Right cardiac atrium (tissue), 5 donors: ENCODE measurements at regions not wholly inside any gene's neighbourhood (a gene's known extent, or its start where the extent isn't known, plus 50 kb on each side); places are given as distances from the start of the nearest gene placed in this dataset.

Experiments used
- ATAC-seq, 2 donors: fragments of 200-7000 bp; cut with Tn5 transposase; one replicate each; pipeline versions ENCODE4 v1.8.0 to v1.9.1; 2020; ENCODE audit warnings: moderate library complexity in 2 of 2, mild to moderate bottlenecking in 1 of 2
- DNase-seq, 3 donors: peaks; one replicate each; pipeline ENCODE4 v3.0.0-alpha.2; 2020
- H3K27ac ChIP-seq: one replicate; pipeline ENCODE4 v1.5.1; 2013; ENCODE audit warnings: mild to moderate bottlenecking, low read length, control low read depth, moderate library complexity
- H3K27me3 ChIP-seq: one replicate; pipeline ENCODE4 v1.6.1; 2013; ENCODE audit not compliant: control insufficient read depth, insufficient read depth
- H3K4me1 ChIP-seq: one replicate; pipeline ENCODE4 v1.6.1; 2013; ENCODE audit warnings: low read length; ENCODE audit not compliant: control insufficient read depth, insufficient read depth
- H3K4me3 ChIP-seq: one replicate; pipeline ENCODE4 v1.5.1; 2013; ENCODE audit warnings: low read length, control low read depth
- H3K9me3 ChIP-seq: one replicate; pipeline ENCODE4 v1.6.1; 2013; ENCODE audit warnings: low read length; ENCODE audit not compliant: control insufficient read depth
- WGBS: extraction: QIAGEN DNeasy Blood & Tissue Kit; methylation state at CpG from one replicate; pipeline ENCODE4 v1.1.7; 2013; 5-methylcytosine and 5-hydroxymethylcytosine counted together
- intact Hi-C, 4 donors: fragments of 100-400 bp; cut with DNase I; formaldehyde crosslinking; loops; one replicate each; pipeline versions ENCODE4 v1.11.0 to v1.14.0; 2022 to 2023
- donor health status: healthy with polysubstance abuse.
- donor health status: DM: no; HTN: yes; CAD: no.
- donor health status: DM: no; HTN: no; CAD: no.
- donor health status: DM: no; HTN: yes; CAD: no; lungs with severe emphysema.
- donor health status: DM: yes; HTN: yes; CAD: no.

DNA sequence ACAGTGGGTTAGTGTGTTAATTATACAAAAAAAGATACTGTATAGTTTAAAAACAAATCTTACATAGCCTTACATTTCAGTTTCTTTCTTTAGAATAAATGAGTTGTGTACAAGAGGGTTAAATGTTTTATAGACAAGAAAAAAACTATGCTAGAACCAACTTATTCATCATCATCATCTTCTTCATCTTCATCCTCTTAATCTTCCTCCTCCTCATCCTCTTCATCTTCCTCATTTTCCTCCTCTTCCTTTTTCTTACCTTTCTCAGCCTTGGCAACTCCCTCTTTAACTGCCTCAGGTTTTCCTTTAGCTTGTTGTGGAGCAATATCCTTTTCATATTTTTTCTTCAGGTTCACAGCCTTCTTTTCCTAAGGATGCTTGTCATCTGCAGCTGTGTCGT lies 53.7 kb downstream of the RPS12 start:
- WGBS, result 85% methylated on average over 1 of the region's 1 CpG
- Histone ChIP-seq H3K27ac (no peak overlapping the region), H3K27me3 (no peaks in the 10 kb centered on the region), H3K4me1 (no peaks in the 10 kb centered on the region), H3K9me3 (no peaks in the 10 kb centered on the region), H3K4me3 (no peak overlapping the region)
- no peak for DNase-seq
- no peak for ATAC-seq
- intact Hi-C loops, result no loop called here

DNA sequence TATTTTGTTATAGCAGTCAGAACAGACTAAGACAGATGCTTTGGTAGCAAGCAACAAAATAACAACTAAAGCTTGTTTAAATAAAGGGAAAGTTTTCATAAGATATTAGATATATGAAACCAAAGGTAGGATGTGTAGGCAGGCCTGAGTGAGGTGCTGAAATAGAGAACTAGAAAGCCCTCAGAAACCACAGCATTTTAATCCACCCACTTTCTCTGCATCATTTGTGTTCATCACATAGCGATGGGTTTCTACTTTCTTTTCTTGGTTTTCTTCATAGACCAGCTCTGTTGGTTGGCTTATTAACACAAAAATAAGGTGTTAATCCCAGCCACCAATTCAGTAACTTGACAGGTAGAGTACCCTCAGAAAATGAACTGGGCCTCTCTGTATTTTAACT lies 58.6 kb downstream of the RPS12 start:
- Histone ChIP-seq H3K27me3 (no peaks in the 10 kb centered on the region), H3K4me1 (no peaks in the 10 kb centered on the region), H3K27ac (no peak overlapping the region), H3K9me3 (no peaks in the 10 kb centered on the region), H3K4me3 (no peak overlapping the region)
- ATAC-seq, result no peak
- 96% methylated on average over 1 of the region's 1 CpG for WGBS
- no peak for DNase-seq
- intact Hi-C loops, result no loop called here

DNA sequence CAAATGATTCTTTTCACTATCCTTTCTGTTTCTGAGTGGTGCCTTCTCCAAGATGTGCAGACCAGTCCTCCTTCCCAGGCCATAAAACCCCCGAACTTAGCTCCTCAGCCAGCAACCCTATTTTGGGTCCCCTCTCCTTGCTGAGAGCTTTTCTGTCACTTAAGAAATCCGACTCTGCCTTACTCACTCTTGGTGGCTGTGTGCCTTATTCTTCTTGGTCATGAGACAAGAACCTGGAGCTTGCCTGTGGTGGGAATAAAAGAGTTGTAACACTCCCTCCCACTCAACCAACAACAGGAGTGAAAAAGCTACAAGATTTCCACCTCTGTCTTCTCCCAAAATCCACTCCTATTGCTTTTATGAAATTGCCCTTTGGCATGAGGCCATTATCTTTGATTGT lies 62.6 kb downstream of the RPS12 start:
- no peak for ATAC-seq
- Histone ChIP-seq H3K27me3 (no peaks in the 10 kb centered on the region), H3K27ac (no peak overlapping the region), H3K4me3 (no peak overlapping the region), H3K4me1 (no peaks in the 10 kb centered on the region), H3K9me3 (no peaks in the 10 kb centered on the region)
- WGBS, result 72% methylated on average over 2 of the region's 2 CpGs
- intact Hi-C loops, result no loop called here
- no peak for DNase-seq

DNA sequence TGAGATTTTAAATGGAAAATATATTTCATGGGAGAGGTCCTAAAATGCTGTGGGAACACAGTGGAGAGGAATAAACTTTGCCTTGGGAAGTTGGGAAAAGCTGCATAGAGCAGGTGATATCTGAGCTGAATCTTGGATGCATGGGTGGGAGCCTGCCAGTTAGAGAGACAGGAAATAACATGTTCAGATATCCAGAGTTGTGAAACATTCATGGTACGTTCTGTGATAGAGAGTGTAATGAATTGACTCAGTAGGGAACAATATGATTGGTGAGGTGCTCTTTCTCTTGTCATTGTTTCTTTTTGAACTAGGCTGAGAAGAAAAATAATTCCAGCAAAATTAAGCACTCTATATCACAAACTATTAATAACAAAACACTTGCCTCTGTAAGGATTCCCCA lies 72.8 kb downstream of the RPS12 start:
- WGBS, result 43% methylated on average over 1 of the region's 1 CpG
- intact Hi-C loops, result no loop called here
- Histone ChIP-seq H3K27me3 (no peaks in the 10 kb centered on the region), H3K4me1 (no peaks in the 10 kb centered on the region), H3K4me3 (no peak overlapping the region), H3K9me3 (no peaks in the 10 kb centered on the region), H3K27ac (no peak overlapping the region)
- no peak for ATAC-seq
- no peak for DNase-seq

DNA sequence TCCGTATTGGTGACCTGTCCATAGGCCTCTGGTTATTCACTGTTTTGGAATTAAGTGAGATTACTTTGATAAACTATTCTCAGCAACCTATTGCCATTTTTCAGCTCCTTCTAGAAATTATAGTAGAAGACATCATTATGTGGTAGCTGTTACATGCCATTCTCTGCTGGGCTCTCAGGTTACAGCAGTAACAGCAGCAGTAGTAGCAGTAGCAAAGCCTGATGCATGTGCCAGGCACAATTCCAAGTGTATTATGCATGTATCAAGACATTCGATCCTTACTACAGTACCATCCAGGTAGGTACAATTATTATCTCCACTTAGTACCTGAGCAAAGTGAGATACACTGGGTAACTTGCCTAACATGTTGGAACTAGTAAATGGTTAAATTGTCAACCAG lies 74.3 kb downstream of the RPS12 start:
- Histone ChIP-seq H3K9me3 (no peaks in the 10 kb centered on the region), H3K4me3 (no peak overlapping the region), H3K27me3 (no peaks in the 10 kb centered on the region), H3K4me1 (no peaks in the 10 kb centered on the region), H3K27ac (no peak overlapping the region)
- intact Hi-C loops, result no loop called here
- WGBS, result 91% methylated on average over 2 of the region's 2 CpGs
- no peak for ATAC-seq
- no peak for DNase-seq

DNA sequence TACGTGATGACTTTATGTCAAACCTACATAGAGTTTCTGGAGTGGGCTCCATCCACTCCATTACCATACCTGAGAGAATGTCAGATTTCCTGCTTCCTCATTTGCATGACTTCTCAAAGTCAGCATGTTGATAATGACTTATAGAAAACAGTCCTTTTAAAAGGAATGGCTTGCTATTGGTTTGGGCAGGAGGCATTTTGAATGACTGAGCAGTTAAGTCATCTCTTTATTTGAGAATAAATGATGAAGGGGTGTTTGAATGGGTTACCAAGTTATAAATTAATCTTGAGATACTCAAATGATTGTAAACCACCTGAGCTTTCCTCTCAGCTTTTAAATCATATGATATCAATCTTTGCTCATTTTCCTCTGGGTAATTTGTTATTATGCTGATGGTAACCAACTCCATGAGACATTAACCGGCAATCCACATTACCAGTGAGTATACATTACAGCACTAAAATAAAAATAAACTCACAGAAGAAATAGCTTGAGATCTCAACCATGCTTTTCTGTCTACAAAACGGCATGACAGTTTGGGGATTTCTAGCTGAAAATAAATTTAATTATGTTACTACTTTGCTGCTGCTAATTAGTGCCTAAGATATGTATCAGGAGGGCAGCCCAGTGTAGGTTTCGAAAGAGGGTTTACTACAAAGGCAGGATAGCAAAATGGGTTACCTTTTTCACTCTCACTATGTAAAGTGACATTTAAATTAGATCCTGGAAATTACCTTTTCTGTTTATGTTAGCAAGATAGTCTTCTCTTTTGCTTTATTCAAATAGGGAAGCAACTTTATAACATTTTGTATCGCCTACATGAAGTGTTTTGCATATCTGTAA lies 78.8 kb downstream of the RPS12 start:
- Histone ChIP-seq H3K4me3 (no peak overlapping the region), H3K4me1 (no peaks in the 10 kb centered on the region), H3K27ac (no peak overlapping the region), H3K27me3 (no peaks in the 10 kb centered on the region), H3K9me3 (no peaks in the 10 kb centered on the region)
- intact Hi-C loops, result no loop called here
- no peak for DNase-seq
- ATAC-seq, result no peak
- 90% methylated on average over 5 of the region's 5 CpGs for WGBS

DNA sequence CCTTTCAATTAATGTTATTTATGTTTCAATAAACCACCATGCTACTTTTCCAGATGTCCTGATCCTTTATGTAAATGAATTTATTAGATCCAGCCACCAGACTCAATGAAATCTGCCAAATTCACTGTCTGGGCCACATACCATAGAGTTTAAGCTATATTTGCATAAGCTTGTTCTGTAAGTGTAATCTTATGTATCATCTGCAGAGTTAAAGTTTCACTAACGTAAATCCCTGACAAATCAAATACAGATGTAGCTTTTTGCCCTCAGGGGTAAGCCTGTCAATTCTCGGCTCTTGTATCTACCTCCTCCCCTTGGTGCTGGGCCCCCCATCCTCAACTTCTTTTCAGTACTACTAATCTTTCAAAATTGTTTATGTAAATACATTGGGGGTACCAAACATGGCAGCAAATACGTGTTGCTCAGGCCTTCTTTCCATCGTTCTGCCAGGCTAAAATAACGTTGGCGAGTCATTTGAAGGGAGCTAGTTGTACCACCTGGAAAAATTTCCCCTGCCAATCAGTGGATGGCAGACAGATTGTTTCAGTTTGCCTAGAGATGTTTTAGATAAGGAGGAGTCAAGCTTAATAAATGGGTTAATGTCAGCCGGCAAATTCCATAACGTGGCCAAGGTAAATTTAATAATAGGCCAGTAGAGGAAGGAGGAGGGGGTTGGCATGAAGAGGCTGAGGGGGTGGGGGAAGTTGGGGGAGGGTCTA lies 79.6 kb downstream of the RPS12 start:
- no peak overlapping the region for H3K4me3 ChIP-seq
- no peaks in the 10 kb centered on the region for H3K9me3 ChIP-seq
- no peak for DNase-seq
- H3K27me3 ChIP-seq, result no peaks in the 10 kb centered on the region
- WGBS, result 81% methylated on average over 8 of the region's 8 CpGs
- intact Hi-C loops, result no loop called here
- no peaks in the 10 kb centered on the region for H3K4me1 ChIP-seq
- no peak for ATAC-seq
- no peak overlapping the region for H3K27ac ChIP-seq

DNA sequence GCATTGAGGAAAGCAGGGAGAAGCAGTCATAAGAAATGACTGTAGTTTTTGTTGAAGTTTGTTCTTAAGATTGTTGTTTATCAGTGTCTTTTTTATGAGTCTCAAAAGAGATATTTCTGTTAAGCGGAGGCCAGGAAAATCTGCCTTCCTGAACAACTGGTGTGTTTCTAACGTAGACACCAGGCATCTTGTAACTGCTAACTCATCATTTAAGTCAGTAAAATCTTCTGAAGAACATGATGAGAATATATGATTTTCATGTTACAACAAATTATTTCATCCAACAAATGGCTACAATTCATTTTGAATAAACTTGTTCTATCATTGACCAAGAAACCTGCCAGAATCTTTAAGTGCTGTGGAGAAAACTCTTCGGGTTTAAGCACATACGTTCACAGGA lies 84.0 kb downstream of the RPS12 start:
- no peaks in the 10 kb centered on the region for H3K27me3 ChIP-seq
- no peak overlapping the region for H3K4me3 ChIP-seq
- WGBS, result 65% methylated on average over 4 of the region's 4 CpGs
- ATAC-seq (no peak), DNase-seq (no peak)
- H3K9me3 ChIP-seq, result no peaks in the 10 kb centered on the region
- intact Hi-C loops, result no loop called here
- H3K27ac ChIP-seq, result no peak overlapping the region
- no peaks in the 10 kb centered on the region for H3K4me1 ChIP-seq

DNA sequence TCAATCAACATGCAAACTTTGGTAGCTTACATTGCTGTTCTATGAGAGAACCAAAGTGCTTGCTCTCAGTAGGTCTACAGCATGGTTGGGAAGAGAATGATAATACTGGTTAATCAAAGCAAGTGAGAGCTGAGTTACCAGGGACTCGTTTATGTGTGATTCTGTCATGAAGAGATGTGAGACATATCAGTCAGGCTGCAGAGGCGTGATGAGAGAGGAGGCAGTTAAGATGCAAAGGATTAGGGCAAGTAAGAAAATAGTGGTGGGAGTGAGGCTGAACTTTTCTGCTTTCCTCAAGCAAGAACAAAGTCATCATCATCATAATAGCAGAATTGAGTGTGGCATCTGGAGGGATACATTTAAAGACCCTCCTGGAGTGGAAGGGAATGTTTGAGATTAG lies 86.5 kb downstream of the RPS12 start:
- Histone ChIP-seq H3K9me3 (no peaks in the 10 kb centered on the region), H3K27ac (no peak overlapping the region), H3K4me3 (no peak overlapping the region), H3K27me3 (no peaks in the 10 kb centered on the region), H3K4me1 (no peaks in the 10 kb centered on the region)
- DNase-seq, result no peak
- ATAC-seq, result no peak
- intact Hi-C loops, result no loop called here
- 59% methylated on average over 2 of the region's 2 CpGs for WGBS

DNA sequence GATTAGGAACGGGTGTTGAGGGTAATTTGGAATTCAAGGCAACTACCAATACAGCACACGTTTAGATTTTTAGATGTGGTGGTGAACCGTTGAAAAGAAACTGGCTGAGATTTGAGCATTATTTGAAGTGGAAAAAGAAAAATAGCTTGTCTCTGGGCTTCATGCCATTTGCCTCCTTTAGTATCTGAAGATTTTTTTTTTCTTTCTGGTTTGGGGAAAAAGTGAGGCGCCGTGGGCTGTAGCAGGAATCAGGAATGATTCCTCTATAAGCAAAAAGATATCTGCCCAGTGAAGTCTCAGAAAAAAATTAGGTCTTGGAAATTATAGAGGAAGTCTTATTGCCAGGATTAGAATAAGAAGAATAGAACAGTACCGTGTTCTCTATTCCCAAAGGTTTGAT lies 88.5 kb downstream of the RPS12 start:
- Histone ChIP-seq H3K27ac (no peak overlapping the region), H3K4me1 (no peaks in the 10 kb centered on the region), H3K9me3 (no peaks in the 10 kb centered on the region), H3K4me3 (no peak overlapping the region), H3K27me3 (no peaks in the 10 kb centered on the region)
- ATAC-seq, result no peak
- WGBS, result 44% methylated on average over 6 of the region's 6 CpGs
- no peak for DNase-seq
- intact Hi-C loops, result no loop called here

DNA sequence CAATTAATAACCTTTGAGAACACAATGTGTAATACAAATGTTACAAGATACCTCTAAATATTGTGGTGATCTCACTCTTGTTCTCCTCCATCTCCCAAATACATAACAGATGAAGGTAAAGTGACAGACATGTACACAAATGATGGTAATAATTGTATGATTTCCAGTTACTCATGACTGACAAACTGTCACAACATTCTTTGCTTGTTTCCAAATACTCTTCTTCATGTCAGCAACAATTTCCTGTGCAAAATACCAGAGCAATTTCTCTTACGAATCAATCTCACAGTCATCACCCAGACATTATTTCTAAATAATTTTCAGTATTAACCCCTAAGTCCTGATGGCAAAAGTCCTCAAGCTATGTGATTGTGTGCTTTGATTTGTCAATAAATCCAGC lies 92.9 kb downstream of the RPS12 start:
- H3K27ac ChIP-seq, result no peak overlapping the region
- H3K4me1 ChIP-seq, result no peaks in the 10 kb centered on the region
- intact Hi-C loops, result no loop called here
- no peaks in the 10 kb centered on the region for H3K27me3 ChIP-seq
- H3K4me3 ChIP-seq, result no peak overlapping the region
- H3K9me3 ChIP-seq, result no peaks in the 10 kb centered on the region
- no peak for ATAC-seq
- DNase-seq, result no peak
- WGBS, result 60% methylated on average over 1 of the region's 1 CpG
